ENCODE measurements at regions not wholly inside any gene's neighbourhood (a gene's known extent, or its start where the extent isn't known, plus 50 kb on each side); places are given as distances from the start of the nearest gene placed in this dataset.
"Not testable (repeated sequence)": the region's sequence is repeated elsewhere in the genome, so short reads cannot be mapped to it uniquely, and the experiment has no call there.

DNA sequence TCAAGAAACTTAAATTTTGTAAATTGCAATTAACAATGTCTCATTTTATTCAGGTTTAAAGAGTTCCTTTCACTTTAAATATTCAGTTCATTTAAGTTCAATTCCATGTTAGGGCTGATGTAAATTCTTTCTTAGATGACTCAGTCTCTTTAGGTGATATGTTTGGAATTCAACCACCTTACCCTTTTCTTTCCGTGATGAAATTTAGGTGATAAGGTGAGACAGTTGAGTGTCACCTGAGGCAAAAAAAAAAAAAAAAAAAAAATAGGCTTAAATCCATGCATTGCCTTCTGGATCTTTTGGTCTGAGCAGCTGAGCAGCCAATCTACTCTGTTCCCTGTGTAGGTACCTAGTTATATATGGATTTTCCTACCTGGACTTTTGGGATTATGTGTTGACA lies 299.5 kb downstream of the DAD1 start:
- H3K27ac Mint-ChIP-seq (ENCODE audit: low read depth) = no peak overlapping the region

DNA sequence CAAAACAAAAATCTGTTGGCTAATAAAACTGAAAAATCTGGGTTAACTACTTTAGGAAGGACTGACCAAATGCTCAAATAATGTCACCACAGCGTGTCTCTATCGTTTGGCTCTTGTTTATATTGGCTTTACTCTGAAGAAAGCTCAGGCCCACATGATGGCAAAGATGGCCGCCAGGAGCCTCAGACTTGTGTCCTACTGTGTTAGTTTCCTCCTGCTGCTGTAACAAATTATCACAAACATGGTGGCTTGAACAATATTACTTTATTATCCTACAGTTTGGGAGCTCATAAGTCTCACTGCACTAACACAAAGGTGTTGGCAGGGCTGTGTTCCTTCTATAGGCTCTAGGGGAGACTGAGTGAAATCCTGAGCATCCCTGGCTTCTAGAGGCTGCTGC lies 303.0 kb downstream of the DAD1 start:
- no peaks in the 10 kb centered on the region for H3K9me3 Mint-ChIP-seq
- no peak overlapping the region for H3K27ac Mint-ChIP-seq (ENCODE audit: low read depth)
- ATAC-seq (replicated peaks; ENCODE audit: extremely low read depth, poor library complexity, severe bottlenecking) (no peak), DNase-seq (ENCODE audit: low spot score in 2 of 2) (no peak)
- no peaks in the 10 kb centered on the region for H3K4me1 Mint-ChIP-seq
- no peak overlapping the region for H3K4me3 Mint-ChIP-seq
- no peaks in the 10 kb centered on the region for H3K27me3 Mint-ChIP-seq
- H3K36me3 Mint-ChIP-seq (ENCODE audit: insufficient read depth) = no peaks in the 10 kb centered on the region

More for the DNA sequence above, 299.5 kb downstream of the DAD1 start:
- Mint-ChIP-seq H3K9me3 (no peaks in the 10 kb centered on the region), H3K27me3 (no peaks in the 10 kb centered on the region), H3K4me3 (no peak overlapping the region), H3K36me3 (ENCODE audit: insufficient read depth) (peaks cover 2% of the 10 kb centered on the region), H3K4me1 (no peaks in the 10 kb centered on the region)
- DNase-seq (ENCODE audit: low spot score in 2 of 2) (no peak), ATAC-seq (replicated peaks; ENCODE audit: extremely low read depth, poor library complexity, severe bottlenecking) (no peak)

DNA sequence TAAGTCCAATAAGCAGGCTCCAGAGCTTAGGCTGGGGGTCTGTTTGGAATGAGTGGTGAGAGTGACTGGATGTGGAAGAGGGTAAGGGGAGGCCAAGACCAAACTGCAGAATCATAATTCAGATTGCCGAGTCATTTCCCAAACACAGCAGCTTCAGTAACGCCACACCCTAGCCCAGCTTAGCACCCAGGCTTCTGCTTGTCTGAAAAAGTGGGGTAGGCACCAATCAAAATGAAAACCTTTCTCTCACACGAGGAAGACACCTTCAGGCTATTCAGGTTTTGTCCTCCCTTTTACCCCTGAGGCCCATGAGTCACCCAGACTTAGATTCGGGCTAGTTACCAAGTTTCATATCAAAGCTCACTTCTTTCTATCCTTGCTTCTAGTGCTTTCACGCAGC lies 306.1 kb downstream of the DAD1 start:
- Mint-ChIP-seq H3K27me3 (no peaks in the 10 kb centered on the region), H3K9me3 (no peaks in the 10 kb centered on the region), H3K36me3 (ENCODE audit: insufficient read depth) (no peaks in the 10 kb centered on the region)

DNA sequence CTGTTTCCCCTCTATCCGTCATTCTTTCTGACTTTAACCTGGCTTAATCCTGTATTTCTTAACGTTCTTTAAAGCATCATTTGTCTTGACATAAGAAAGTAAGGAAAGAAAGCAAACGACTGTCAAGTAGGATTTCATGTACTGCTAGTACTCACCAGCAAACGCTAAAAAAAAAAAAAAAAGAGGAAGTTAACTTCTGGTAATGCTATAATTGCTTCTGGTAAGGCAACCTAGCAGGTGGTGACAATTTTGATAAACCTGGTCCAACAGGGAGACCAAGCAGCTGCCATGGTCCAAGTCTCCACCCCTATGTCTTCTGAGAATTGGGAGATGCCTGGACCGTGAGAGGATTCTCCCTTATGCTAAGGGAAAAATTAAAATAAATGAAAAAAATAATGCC lies 306.6 kb downstream of the DAD1 start:
- ATAC-seq (replicated peaks; ENCODE audit: extremely low read depth, poor library complexity, severe bottlenecking) = no peak
- no peaks in the 10 kb centered on the region for H3K4me1 Mint-ChIP-seq
- DNase-seq (ENCODE audit: low spot score in 2 of 2) = no peak
- H3K4me3 Mint-ChIP-seq = no peak overlapping the region
- no peaks in the 10 kb centered on the region for H3K9me3 Mint-ChIP-seq
- no peak overlapping the region for H3K27ac Mint-ChIP-seq (ENCODE audit: low read depth)
- no peaks in the 10 kb centered on the region for H3K27me3 Mint-ChIP-seq
- H3K36me3 Mint-ChIP-seq (ENCODE audit: insufficient read depth) = no peaks in the 10 kb centered on the region

More for the DNA sequence above, 306.1 kb downstream of the DAD1 start:
- no peak for ATAC-seq (replicated peaks; ENCODE audit: extremely low read depth, poor library complexity, severe bottlenecking)
- no peaks in the 10 kb centered on the region for H3K4me1 Mint-ChIP-seq
- no peak for DNase-seq (ENCODE audit: low spot score in 2 of 2)
- no peak overlapping the region for H3K4me3 Mint-ChIP-seq
- H3K27ac Mint-ChIP-seq (ENCODE audit: low read depth) = no peak overlapping the region

DNA sequence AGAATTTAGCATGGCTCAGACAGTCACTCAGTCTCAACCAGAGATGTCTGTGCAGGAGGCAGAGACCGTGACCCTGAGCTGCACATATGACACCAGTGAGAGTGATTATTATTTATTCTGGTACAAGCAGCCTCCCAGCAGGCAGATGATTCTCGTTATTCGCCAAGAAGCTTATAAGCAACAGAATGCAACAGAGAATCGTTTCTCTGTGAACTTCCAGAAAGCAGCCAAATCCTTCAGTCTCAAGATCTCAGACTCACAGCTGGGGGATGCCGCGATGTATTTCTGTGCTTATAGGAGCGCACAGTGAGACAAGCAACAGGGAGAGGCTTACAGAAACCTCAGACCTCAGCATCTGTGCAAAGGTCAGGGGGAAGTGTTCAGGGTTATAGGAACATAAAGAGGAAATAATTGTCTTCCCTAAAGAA lies 307.6 kb downstream of the DAD1 start:
- H3K27ac Mint-ChIP-seq (ENCODE audit: low read depth); DNase-seq (ENCODE audit: low spot score in 2 of 2); H3K36me3 Mint-ChIP-seq (ENCODE audit: insufficient read depth); H3K27me3 Mint-ChIP-seq; H3K9me3 Mint-ChIP-seq; H3K4me1 Mint-ChIP-seq; ATAC-seq (replicated peaks; ENCODE audit: extremely low read depth, poor library complexity, severe bottlenecking): not testable (repeated sequence)
- peak overlapping the region; percentile 81 for H3K4me3 Mint-ChIP-seq

DNA sequence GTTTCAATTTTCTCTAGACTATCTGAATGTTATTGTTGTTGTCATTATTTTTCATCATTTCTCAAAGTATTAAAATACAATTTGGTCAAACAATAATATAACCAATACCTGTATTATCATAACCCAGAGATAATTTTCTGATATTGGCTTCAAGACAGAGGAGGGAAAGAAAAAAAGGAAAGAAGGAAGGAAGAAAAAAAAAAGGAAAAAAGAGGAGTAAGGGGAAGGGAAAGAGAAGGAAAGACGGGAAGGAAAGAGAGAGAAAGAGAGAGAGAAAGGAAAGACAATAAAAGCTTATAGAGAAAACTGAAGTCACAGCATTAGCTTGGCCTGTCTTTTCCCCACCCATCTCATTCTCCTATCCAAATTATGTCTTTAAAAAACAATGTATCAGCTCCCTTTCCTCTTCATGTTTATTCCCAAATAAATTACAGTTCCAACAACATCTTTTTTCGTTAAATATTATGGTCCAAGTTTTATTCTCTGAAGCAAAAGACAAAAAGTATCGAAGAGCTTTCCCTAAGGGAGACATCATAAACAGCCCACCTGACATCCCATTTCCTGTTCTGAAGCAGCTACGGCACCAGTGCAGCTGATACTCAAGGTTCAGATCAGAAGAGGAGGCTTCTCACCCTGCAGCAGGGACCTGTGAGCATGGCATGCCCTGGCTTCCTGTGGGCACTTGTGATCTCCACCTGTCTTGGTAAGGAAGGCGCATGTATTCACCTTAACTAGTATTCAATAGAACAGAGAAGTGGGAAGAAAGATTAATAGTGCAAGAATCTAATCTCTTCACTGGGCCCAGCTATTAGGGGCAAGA lies 308.3 kb downstream of the DAD1 start:
- H3K27me3 Mint-ChIP-seq = no peaks in the 10 kb centered on the region
- ATAC-seq (replicated peaks; ENCODE audit: extremely low read depth, poor library complexity, severe bottlenecking) = no peak
- DNase-seq (ENCODE audit: low spot score in 2 of 2) = no peak
- H3K27ac Mint-ChIP-seq (ENCODE audit: low read depth) = no peak overlapping the region
- peaks cover 2% of the 10 kb centered on the region for H3K36me3 Mint-ChIP-seq (ENCODE audit: insufficient read depth)
- no peaks in the 10 kb centered on the region for H3K4me1 Mint-ChIP-seq
- peak overlapping the region; percentile 81 for H3K4me3 Mint-ChIP-seq
- no peaks in the 10 kb centered on the region for H3K9me3 Mint-ChIP-seq

DNA sequence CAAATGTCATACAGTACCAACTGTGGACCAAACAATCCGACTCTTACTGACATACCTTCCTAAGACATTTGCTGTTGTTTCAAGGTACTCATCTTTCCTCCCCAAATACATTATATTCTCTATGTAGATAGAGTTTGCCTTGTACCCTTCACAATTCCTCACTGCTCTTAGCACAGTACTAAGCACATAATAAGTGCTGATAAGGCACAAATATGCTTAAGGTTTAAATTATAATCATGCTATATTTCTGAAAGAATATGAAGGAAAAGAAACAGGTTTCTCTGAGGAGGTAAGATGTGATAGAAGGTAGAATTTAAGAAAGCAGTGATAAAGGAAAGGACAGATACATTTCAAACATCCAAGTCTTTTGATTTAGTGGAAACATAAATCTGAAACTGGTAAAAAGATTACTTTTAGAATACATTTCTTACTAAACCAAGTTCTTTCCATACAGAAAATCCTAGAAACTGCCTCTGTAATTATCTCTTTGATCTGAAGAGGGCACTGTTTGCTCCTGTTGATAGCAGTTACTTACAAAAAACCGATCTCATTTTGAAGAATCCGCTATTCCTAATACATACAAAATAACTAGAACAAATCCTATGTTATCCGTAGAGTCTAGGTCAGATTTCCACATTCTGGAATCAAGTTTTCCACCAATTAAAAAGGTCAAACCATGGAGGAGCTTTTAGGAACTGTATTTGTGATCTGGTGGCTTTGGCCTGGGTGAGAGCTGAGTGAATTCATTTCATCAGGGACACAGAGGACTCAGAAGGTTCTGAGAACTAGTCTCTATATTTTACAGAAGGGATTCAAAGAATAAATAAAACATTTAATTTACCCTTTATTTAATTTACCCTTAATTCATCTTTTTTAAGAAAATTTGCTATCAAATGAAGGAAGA lies 311.9 kb downstream of the DAD1 start:
- DNase-seq (ENCODE audit: low spot score in 2 of 2) (no peak), ATAC-seq (replicated peaks; ENCODE audit: extremely low read depth, poor library complexity, severe bottlenecking) (no peak)
- no peaks in the 10 kb centered on the region for H3K4me1 Mint-ChIP-seq
- H3K27ac Mint-ChIP-seq (ENCODE audit: low read depth) = no peak overlapping the region
- H3K36me3 Mint-ChIP-seq (ENCODE audit: insufficient read depth) = peaks cover 2% of the 10 kb centered on the region
- H3K9me3 Mint-ChIP-seq = no peaks in the 10 kb centered on the region
- no peaks in the 10 kb centered on the region for H3K27me3 Mint-ChIP-seq
- H3K4me3 Mint-ChIP-seq = no peak overlapping the region

DNA sequence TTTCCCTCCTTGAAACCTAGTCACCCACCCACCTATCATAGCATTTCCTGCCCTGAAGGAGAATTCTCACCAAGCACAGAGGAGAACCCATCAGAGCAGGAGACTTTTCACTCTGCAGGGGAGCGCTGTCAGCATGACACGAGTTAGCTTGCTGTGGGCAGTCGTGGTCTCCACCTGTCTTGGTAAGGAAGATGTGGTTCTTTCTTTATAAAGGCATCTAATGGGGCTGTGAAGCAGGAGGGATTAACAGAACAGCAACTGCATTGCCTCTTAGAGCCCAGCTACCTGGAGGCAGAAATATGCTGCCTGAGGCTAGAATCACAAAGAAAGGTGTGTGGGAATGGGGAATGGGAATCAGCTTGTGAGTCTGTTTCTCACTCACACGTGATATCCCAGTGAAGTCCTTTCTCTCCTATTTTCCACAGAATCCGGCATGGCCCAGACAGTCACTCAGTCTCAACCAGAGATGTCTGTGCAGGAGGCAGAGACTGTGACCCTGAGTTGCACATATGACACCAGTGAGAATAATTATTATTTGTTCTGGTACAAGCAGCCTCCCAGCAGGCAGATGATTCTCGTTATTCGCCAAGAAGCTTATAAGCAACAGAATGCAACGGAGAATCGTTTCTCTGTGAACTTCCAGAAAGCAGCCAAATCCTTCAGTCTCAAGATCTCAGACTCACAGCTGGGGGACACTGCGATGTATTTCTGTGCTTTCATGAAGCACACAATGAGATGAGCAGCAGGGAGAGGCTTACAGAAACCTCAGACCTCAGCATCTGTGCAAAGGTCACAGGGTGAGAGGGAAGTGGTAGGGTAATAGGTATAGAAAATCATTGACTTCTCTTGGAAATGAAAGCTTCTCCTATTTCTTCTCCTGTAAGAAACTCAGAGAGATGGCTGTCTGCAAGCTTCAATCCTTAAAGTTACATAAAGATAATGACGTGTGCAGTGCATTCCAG lies 316.9 kb downstream of the DAD1 start:
- DNase-seq (ENCODE audit: low spot score in 2 of 2) (no peak), ATAC-seq (replicated peaks; ENCODE audit: extremely low read depth, poor library complexity, severe bottlenecking) (peak; percentile 46)
- Mint-ChIP-seq H3K27ac (ENCODE audit: low read depth) (no peak overlapping the region), H3K4me1 (no peaks in the 10 kb centered on the region), H3K27me3 (no peaks in the 10 kb centered on the region), H3K9me3 (no peaks in the 10 kb centered on the region), H3K4me3 (peak overlapping the region; percentile 50), H3K36me3 (ENCODE audit: insufficient read depth) (no peaks in the 10 kb centered on the region)

DNA sequence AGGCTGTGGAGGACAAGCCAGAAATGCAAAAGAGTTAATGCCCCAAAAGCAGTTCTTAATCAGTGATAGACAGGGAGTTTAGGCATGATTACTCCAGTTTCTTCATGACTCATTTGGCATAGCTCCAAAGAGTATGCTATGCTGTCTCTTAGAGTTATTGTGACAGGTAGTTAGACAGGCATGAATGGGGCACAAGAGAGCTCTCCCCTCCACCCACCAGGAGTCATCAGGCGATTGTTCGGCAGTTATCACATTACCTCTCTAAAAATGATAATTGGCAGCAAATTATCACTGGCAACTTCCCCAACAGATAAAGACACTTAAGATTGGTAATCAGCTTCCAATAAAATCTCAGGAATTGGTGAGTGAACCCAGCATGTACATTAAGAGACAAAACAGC lies 320.1 kb downstream of the DAD1 start:
- Mint-ChIP-seq H3K4me3 (no peak overlapping the region), H3K27me3 (no peaks in the 10 kb centered on the region), H3K9me3 (no peaks in the 10 kb centered on the region), H3K27ac (ENCODE audit: low read depth) (peak overlapping the region; percentile 22), H3K36me3 (ENCODE audit: insufficient read depth) (no peaks in the 10 kb centered on the region), H3K4me1 (peaks cover 5% of the 10 kb centered on the region)
- ATAC-seq (replicated peaks; ENCODE audit: extremely low read depth, poor library complexity, severe bottlenecking) (peak; percentile 41), DNase-seq (ENCODE audit: low spot score in 2 of 2) (no peak)

DNA sequence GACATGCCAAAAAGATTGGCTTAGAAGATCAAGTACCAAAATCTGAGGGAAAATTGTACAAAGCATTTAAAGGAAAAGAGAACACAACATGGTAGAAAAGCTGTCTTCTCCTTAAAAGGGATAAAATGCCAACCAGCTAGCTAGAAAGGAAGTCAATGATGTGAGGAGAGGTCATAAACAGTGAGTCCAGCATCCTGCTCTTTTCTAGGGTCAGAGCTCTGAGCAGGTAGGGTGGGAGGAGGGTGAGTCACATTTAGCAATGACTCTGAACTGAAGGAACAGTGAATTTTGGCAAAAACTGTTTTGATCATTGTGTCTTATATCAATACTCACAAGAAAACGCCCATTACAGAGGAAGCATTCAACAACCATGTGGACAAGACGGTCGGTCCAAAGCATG lies 322.3 kb downstream of the DAD1 start:
- H3K27ac Mint-ChIP-seq (ENCODE audit: low read depth) = no peak overlapping the region
- no peaks in the 10 kb centered on the region for H3K27me3 Mint-ChIP-seq
- no peak overlapping the region for H3K4me3 Mint-ChIP-seq
- no peaks in the 10 kb centered on the region for H3K9me3 Mint-ChIP-seq
- no peak for ATAC-seq (replicated peaks; ENCODE audit: extremely low read depth, poor library complexity, severe bottlenecking)
- no peak for DNase-seq (ENCODE audit: low spot score in 2 of 2)
- H3K4me1 Mint-ChIP-seq = peaks cover 5% of the 10 kb centered on the region
- H3K36me3 Mint-ChIP-seq (ENCODE audit: insufficient read depth) = no peaks in the 10 kb centered on the region

DNA sequence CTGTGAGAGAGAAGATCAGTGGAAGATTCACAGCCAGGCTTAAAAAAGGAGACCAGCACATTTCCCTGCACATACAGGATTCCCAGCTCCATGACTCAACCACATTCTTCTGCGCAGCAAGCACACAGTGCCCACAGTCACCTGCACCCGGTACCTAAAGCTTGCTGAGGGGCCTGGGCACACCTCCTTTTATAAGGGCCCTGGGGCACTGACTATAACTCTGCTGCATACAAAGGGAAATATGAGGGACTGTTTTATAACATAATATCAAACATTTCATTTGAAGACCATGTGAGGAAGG lies 322.9 kb downstream of the DAD1 start:
- ATAC-seq (replicated peaks; ENCODE audit: extremely low read depth, poor library complexity, severe bottlenecking) (no peak), DNase-seq (ENCODE audit: low spot score in 2 of 2) (no peak)
- Mint-ChIP-seq H3K9me3 (no peaks in the 10 kb centered on the region), H3K27me3 (no peaks in the 10 kb centered on the region), H3K36me3 (ENCODE audit: insufficient read depth) (no peaks in the 10 kb centered on the region), H3K4me1 (peaks cover 5% of the 10 kb centered on the region), H3K27ac (ENCODE audit: low read depth) (no peak overlapping the region), H3K4me3 (no peak overlapping the region)

All from central memory CD8-positive, alpha-beta T cell (primary cell).